ENCODE measurements at regions not wholly inside any gene's neighbourhood (a gene's known extent, or its start where the extent isn't known, plus 50 kb on each side); places are given as distances from the start of the nearest gene placed in this dataset.

- H3K27me3 Mint-ChIP-seq, result no peaks in the 10 kb centered on the region
- no peak for ATAC-seq (replicated peaks in 1 of 4)
- POLR2A ChIA-PET, result no interaction called here
Observed at GRCh38 chr14:42013153-42013552, 406.5 kb downstream of the LRFN5 start.

GRCh38 chr14:42011221-42011620 lies 404.5 kb downstream of the LRFN5 start:
- no peak overlapping the region for H3K27ac ChIP-seq (ENCODE audit: low read length)
- ATAC-seq (replicated peaks in 1 of 4) (no peak), DNase-seq (no peak)
- POLR2A ChIA-PET, result no interaction called here
- Mint-ChIP-seq H3K4me3 (no peak overlapping the region), H3K36me3 (no peaks in the 10 kb centered on the region), H3K9me3 (peaks cover 5 to 12% (median 7%) of the 10 kb centered on the region in 3 donors), H3K27ac (no peak overlapping the region), H3K4me1 (no peaks in the 10 kb centered on the region), H3K27me3 (no peaks in the 10 kb centered on the region)
- no peak overlapping the region for H3K4me3 ChIP-seq (ENCODE audit: control insufficient read depth in 1 of 2, extremely low read depth in 1 of 2, low read length in 1 of 2)
- CTCF ChIA-PET, result interaction anchor here in 1 of 2 donors (0.9 kb wide), 1 partner anchor 8 kb away, joined by 3 read pairs; no protein-coding TSS in a partner anchor
- H3K4me1 ChIP-seq (ENCODE audit: control insufficient read depth in 1 of 2, extremely low read depth in 1 of 2, insufficient read depth in 2 of 2, low read length in 2 of 2), result no peaks in the 10 kb centered on the region
- no CpG with 5 or more reads among the region's 1 CpG for WGBS (ENCODE audit: insufficient coverage)
- no peaks in the 10 kb centered on the region for H3K27me3 ChIP-seq (replicated peaks in 1 of 2; ENCODE audit: control insufficient read depth in 2 of 2, extremely low read depth in 1 of 2, insufficient read depth in 2 of 2, low read length in 1 of 2)
- H3K36me3 ChIP-seq (ENCODE audit: control insufficient read depth in 2 of 2, extremely low read depth in 1 of 2, insufficient read depth in 1 of 2, low read length in 1 of 2), result no peaks in the 10 kb centered on the region
- no peaks in the 10 kb centered on the region for H3K9me3 ChIP-seq

More at GRCh38 chr14:42013153-42013552, 406.5 kb downstream of the LRFN5 start:
- Histone ChIP-seq H3K4me1 (ENCODE audit: control insufficient read depth in 1 of 2, extremely low read depth in 1 of 2, insufficient read depth in 2 of 2, low read length in 2 of 2) (no peaks in the 10 kb centered on the region), H3K36me3 (ENCODE audit: control insufficient read depth in 2 of 2, extremely low read depth in 1 of 2, insufficient read depth in 1 of 2, low read length in 1 of 2) (no peaks in the 10 kb centered on the region), H3K4me3 (ENCODE audit: control insufficient read depth in 1 of 2, extremely low read depth in 1 of 2, low read length in 1 of 2) (no peak overlapping the region), H3K27ac (ENCODE audit: low read length) (no peak overlapping the region), H3K27me3 (replicated peaks in 1 of 2; ENCODE audit: control insufficient read depth in 2 of 2, extremely low read depth in 1 of 2, insufficient read depth in 2 of 2, low read length in 1 of 2) (no peaks in the 10 kb centered on the region), H3K9me3 (no peaks in the 10 kb centered on the region)
- H3K9me3 Mint-ChIP-seq, result peaks cover 2 to 10% (median 9%) of the 10 kb centered on the region in 3 donors
- no peak for DNase-seq
- no peaks in the 10 kb centered on the region for H3K36me3 Mint-ChIP-seq
- CTCF ChIA-PET, result no interaction called here
- no peak overlapping the region for H3K4me3 Mint-ChIP-seq
- no peaks in the 10 kb centered on the region for H3K4me1 Mint-ChIP-seq
- no peak overlapping the region for H3K27ac Mint-ChIP-seq

- Mint-ChIP-seq H3K27ac (no peak overlapping the region), H3K9me3 (peaks cover 0 to 6% (median 4%) of the 10 kb centered on the region in 3 donors), H3K4me3 (no peak overlapping the region), H3K4me1 (no peaks in the 10 kb centered on the region), H3K36me3 (no peaks in the 10 kb centered on the region), H3K27me3 (no peaks in the 10 kb centered on the region)
- H3K9me3 ChIP-seq, result no peaks in the 10 kb centered on the region
- no peaks in the 10 kb centered on the region for H3K27me3 ChIP-seq (replicated peaks in 1 of 2; ENCODE audit: control insufficient read depth in 2 of 2, extremely low read depth in 1 of 2, insufficient read depth in 2 of 2, low read length in 1 of 2)
- WGBS (ENCODE audit: insufficient coverage), result no CpG with 5 or more reads among the region's 1 CpG
- no peaks in the 10 kb centered on the region for H3K36me3 ChIP-seq (ENCODE audit: control insufficient read depth in 2 of 2, extremely low read depth in 1 of 2, insufficient read depth in 1 of 2, low read length in 1 of 2)
- CTCF ChIA-PET, result no interaction called here
- no peak overlapping the region for H3K4me3 ChIP-seq (ENCODE audit: control insufficient read depth in 1 of 2, extremely low read depth in 1 of 2, low read length in 1 of 2)
- DNase-seq (no peak), ATAC-seq (replicated peaks in 1 of 4) (no peak)
- H3K4me1 ChIP-seq (ENCODE audit: control insufficient read depth in 1 of 2, extremely low read depth in 1 of 2, insufficient read depth in 2 of 2, low read length in 2 of 2), result no peaks in the 10 kb centered on the region
- POLR2A ChIA-PET, result interaction anchor here in 1 of 2 donors (0.6 kb wide), 1 partner anchor 296 kb away, joined by 3 read pairs; no protein-coding TSS in a partner anchor
- no peak overlapping the region for H3K27ac ChIP-seq (ENCODE audit: low read length)
Observed at GRCh38 chr14:42004321-42004720, 397.6 kb downstream of the LRFN5 start.

DNA sequence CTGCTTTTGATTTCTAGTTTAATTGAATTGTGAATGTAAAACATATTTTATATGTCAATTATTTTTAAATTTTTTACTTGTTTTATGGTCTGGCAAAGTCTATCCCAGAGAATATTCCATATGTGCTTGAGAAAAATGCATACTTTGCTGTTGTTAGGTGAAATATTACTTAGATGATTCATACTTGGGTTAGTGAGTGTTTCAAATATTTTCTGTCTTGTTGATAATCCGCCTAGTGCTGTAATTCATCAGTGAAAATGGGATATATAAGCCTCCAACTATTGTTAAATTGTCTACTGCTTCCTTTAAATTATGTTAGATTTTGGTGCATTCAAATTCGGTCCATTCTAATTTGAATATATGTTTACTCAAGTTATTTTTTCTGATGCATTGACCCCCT lies 395.5 kb downstream of the LRFN5 start:
- ChIA-PET POLR2A (no interaction called here), CTCF (no interaction called here)
- WGBS (ENCODE audit: insufficient coverage), result no CpG with 5 or more reads among the region's 2 CpGs
- Histone ChIP-seq H3K27me3 (replicated peaks in 1 of 2; ENCODE audit: control insufficient read depth in 2 of 2, extremely low read depth in 1 of 2, insufficient read depth in 2 of 2, low read length in 1 of 2) (no peaks in the 10 kb centered on the region), H3K9me3 (no peaks in the 10 kb centered on the region), H3K4me1 (ENCODE audit: control insufficient read depth in 1 of 2, extremely low read depth in 1 of 2, insufficient read depth in 2 of 2, low read length in 2 of 2) (no peaks in the 10 kb centered on the region), H3K36me3 (ENCODE audit: control insufficient read depth in 2 of 2, extremely low read depth in 1 of 2, insufficient read depth in 1 of 2, low read length in 1 of 2) (no peaks in the 10 kb centered on the region), H3K27ac (ENCODE audit: low read length) (no peak overlapping the region), H3K4me3 (ENCODE audit: control insufficient read depth in 1 of 2, extremely low read depth in 1 of 2, low read length in 1 of 2) (no peak overlapping the region)
- Mint-ChIP-seq H3K27me3 (no peaks in the 10 kb centered on the region), H3K4me3 (no peak overlapping the region), H3K4me1 (no peaks in the 10 kb centered on the region), H3K9me3 (peaks cover 0 to 2% (median 0%) of the 10 kb centered on the region in 3 donors), H3K36me3 (no peaks in the 10 kb centered on the region), H3K27ac (no peak overlapping the region)
- ATAC-seq (replicated peaks in 1 of 4), result no peak
- DNase-seq, result no peak

GRCh38 chr14:42001431-42001830 lies 394.8 kb downstream of the LRFN5 start:
- ATAC-seq (replicated peaks in 1 of 4), result no peak
- H3K9me3 ChIP-seq, result no peaks in the 10 kb centered on the region
- no CpG with 5 or more reads among the region's 3 CpGs for WGBS (ENCODE audit: insufficient coverage)

GRCh38 chr14:42000450-42000849 lies 393.8 kb downstream of the LRFN5 start:
- H3K4me1 Mint-ChIP-seq, result no peaks in the 10 kb centered on the region
- H3K27ac ChIP-seq (ENCODE audit: low read length), result no peak overlapping the region
- no peaks in the 10 kb centered on the region for H3K36me3 ChIP-seq (ENCODE audit: control insufficient read depth in 2 of 2, extremely low read depth in 1 of 2, insufficient read depth in 1 of 2, low read length in 1 of 2)
- CTCF ChIA-PET, result no interaction called here
- ATAC-seq (replicated peaks in 1 of 4), result no peak
- H3K9me3 ChIP-seq, result no peaks in the 10 kb centered on the region
- H3K27me3 ChIP-seq (replicated peaks in 1 of 2; ENCODE audit: control insufficient read depth in 2 of 2, extremely low read depth in 1 of 2, insufficient read depth in 2 of 2, low read length in 1 of 2), result no peaks in the 10 kb centered on the region
- no peak overlapping the region for H3K4me3 ChIP-seq (ENCODE audit: control insufficient read depth in 1 of 2, extremely low read depth in 1 of 2, low read length in 1 of 2)
- H3K36me3 Mint-ChIP-seq, result no peaks in the 10 kb centered on the region
- DNase-seq, result no peak
- H3K4me1 ChIP-seq (ENCODE audit: control insufficient read depth in 1 of 2, extremely low read depth in 1 of 2, insufficient read depth in 2 of 2, low read length in 2 of 2), result no peaks in the 10 kb centered on the region
- no peak overlapping the region for H3K4me3 Mint-ChIP-seq
- H3K27ac Mint-ChIP-seq, result no peak overlapping the region
- WGBS (ENCODE audit: insufficient coverage), result no CpG with 5 or more reads among the region's 1 CpG
- H3K27me3 Mint-ChIP-seq, result no peaks in the 10 kb centered on the region
- POLR2A ChIA-PET, result no interaction called here
- peaks cover 0 to 2% (median 0%) of the 10 kb centered on the region in 3 donors for H3K9me3 Mint-ChIP-seq

More at GRCh38 chr14:42001431-42001830, 394.8 kb downstream of the LRFN5 start:
- Histone ChIP-seq H3K27me3 (replicated peaks in 1 of 2; ENCODE audit: control insufficient read depth in 2 of 2, extremely low read depth in 1 of 2, insufficient read depth in 2 of 2, low read length in 1 of 2) (no peaks in the 10 kb centered on the region), H3K4me1 (ENCODE audit: control insufficient read depth in 1 of 2, extremely low read depth in 1 of 2, insufficient read depth in 2 of 2, low read length in 2 of 2) (no peaks in the 10 kb centered on the region), H3K36me3 (ENCODE audit: control insufficient read depth in 2 of 2, extremely low read depth in 1 of 2, insufficient read depth in 1 of 2, low read length in 1 of 2) (no peaks in the 10 kb centered on the region), H3K27ac (ENCODE audit: low read length) (no peak overlapping the region), H3K4me3 (ENCODE audit: control insufficient read depth in 1 of 2, extremely low read depth in 1 of 2, low read length in 1 of 2) (no peak overlapping the region)
- POLR2A ChIA-PET, result interaction anchor here in 1 of 2 donors (0.7 kb wide), 1 partner anchor 12 kb away, joined by 4 read pairs; no protein-coding TSS in a partner anchor
- H3K27ac Mint-ChIP-seq, result no peak overlapping the region
- no peak for DNase-seq
- CTCF ChIA-PET, result no interaction called here
- H3K4me3 Mint-ChIP-seq, result no peak overlapping the region
- no peaks in the 10 kb centered on the region for H3K4me1 Mint-ChIP-seq
- H3K27me3 Mint-ChIP-seq, result no peaks in the 10 kb centered on the region
- no peaks in the 10 kb centered on the region for H3K36me3 Mint-ChIP-seq
- peaks cover 0 to 2% (median 0%) of the 10 kb centered on the region in 3 donors for H3K9me3 Mint-ChIP-seq

- H3K27ac ChIP-seq (ENCODE audit: low read length), result no peak overlapping the region
- 60% methylated on average over 1 of the region's 1 CpG for WGBS (ENCODE audit: insufficient coverage)
- ChIA-PET CTCF (no interaction called here), POLR2A (no interaction called here)
- H3K27me3 ChIP-seq (replicated peaks in 1 of 2; ENCODE audit: control insufficient read depth in 2 of 2, extremely low read depth in 1 of 2, insufficient read depth in 2 of 2, low read length in 1 of 2), result no peaks in the 10 kb centered on the region
- no peaks in the 10 kb centered on the region for H3K9me3 ChIP-seq
- no peak overlapping the region for H3K27ac Mint-ChIP-seq
- H3K4me1 Mint-ChIP-seq, result no peaks in the 10 kb centered on the region
- H3K36me3 Mint-ChIP-seq, result no peaks in the 10 kb centered on the region
- H3K9me3 Mint-ChIP-seq, result peaks cover 0 to 2% (median 0%) of the 10 kb centered on the region in 3 donors
- ATAC-seq (replicated peaks in 1 of 4), result no peak
- no peak for DNase-seq
- H3K27me3 Mint-ChIP-seq, result no peaks in the 10 kb centered on the region
- H3K4me1 ChIP-seq (ENCODE audit: control insufficient read depth in 1 of 2, extremely low read depth in 1 of 2, insufficient read depth in 2 of 2, low read length in 2 of 2), result no peaks in the 10 kb centered on the region
- no peak overlapping the region for H3K4me3 Mint-ChIP-seq
- no peaks in the 10 kb centered on the region for H3K36me3 ChIP-seq (ENCODE audit: control insufficient read depth in 2 of 2, extremely low read depth in 1 of 2, insufficient read depth in 1 of 2, low read length in 1 of 2)
- H3K4me3 ChIP-seq (ENCODE audit: control insufficient read depth in 1 of 2, extremely low read depth in 1 of 2, low read length in 1 of 2), result no peak overlapping the region
Observed at GRCh38 chr14:41993687-41994086, 387.0 kb downstream of the LRFN5 start.
